Activated T-cell treated with anti-CD3 and anti-CD28 coated beads, Interleukin-2, amount 50 U/mL, for 1 hour (primary cell): ENCODE measurements at regions not wholly inside any gene's neighbourhood (a gene's known extent, or its start where the extent isn't known, plus 50 kb on each side); places are given as distances from the start of the nearest gene placed in this dataset.

Experiments
- DNase-seq: peaks from one replicate; pipeline ENCODE4 v3.0.0-alpha.2; 2020

- no peak for DNase-seq
Measured at GRCh38 chr20:40359131-40359912, 329.7 kb downstream of the MAFB start.

GRCh38 chr20:40354880-40355279 lies 334.2 kb downstream of the MAFB start:
- no peak for DNase-seq

GRCh38 chr20:40343390-40343789 lies 345.6 kb downstream of the MAFB start:
- DNase-seq = no peak

- DNase-seq = no peak
Measured at GRCh38 chr20:40341561-40341960, 347.5 kb downstream of the MAFB start.

GRCh38 chr20:40339661-40340449 lies 349.2 kb downstream of the MAFB start:
- DNase-seq = no peak

- DNase-seq = no peak
Measured at GRCh38 chr20:40336533-40336932, 352.5 kb downstream of the MAFB start.

- DNase-seq = no peak
Measured at GRCh38 chr20:40335901-40336351, 353.1 kb downstream of the MAFB start.

- no peak for DNase-seq
Measured at GRCh38 chr20:40335437-40335836, 353.6 kb downstream of the MAFB start.

- DNase-seq = no peak
Measured at GRCh38 chr20:40333591-40333990, 355.4 kb downstream of the MAFB start.

- DNase-seq = no peak
Measured at GRCh38 chr20:40331807-40332560, 357.1 kb downstream of the MAFB start.

GRCh38 chr20:40331249-40331648 lies 357.8 kb downstream of the MAFB start:
- DNase-seq = no peak

- no peak for DNase-seq
Measured at GRCh38 chr20:40329321-40329720, 359.7 kb downstream of the MAFB start.

- no peak for DNase-seq
Measured at GRCh38 chr20:40326784-40327183, 362.3 kb downstream of the MAFB start.

GRCh38 chr20:40325006-40325568 lies 363.9 kb downstream of the MAFB start:
- DNase-seq = no peak

- DNase-seq = no peak
Measured at GRCh38 chr20:40323361-40323794, 365.7 kb downstream of the MAFB start.

- no peak for DNase-seq
Measured at GRCh38 chr20:40322941-40323340, 366.1 kb downstream of the MAFB start.

GRCh38 chr20:40320517-40321011 lies 368.5 kb downstream of the MAFB start:
- DNase-seq = no peak

- DNase-seq = no peak
Measured at GRCh38 chr20:40319741-40320516, 369.1 kb downstream of the MAFB start.

GRCh38 chr20:40319056-40319455 lies 370.0 kb downstream of the MAFB start:
- no peak for DNase-seq

- no peak for DNase-seq
Measured at GRCh38 chr20:40317156-40317790, 371.8 kb downstream of the MAFB start.

GRCh38 chr20:40314278-40314677 lies 374.8 kb downstream of the MAFB start:
- no peak for DNase-seq
